Panc1 (cell line): ENCODE measurements at regions not wholly inside any gene's neighbourhood (a gene's known extent, or its start where the extent isn't known, plus 50 kb on each side); places are given as distances from the start of the nearest gene placed in this dataset.

ENCODE experiments used
- ATAC-seq: fragments of 200-7000 bp; cut with Tn5 transposase; 2 replicates; pipeline ENCODE4 v1.9.1; 2020; ENCODE audit warnings: mild to moderate bottlenecking, moderate library complexity
- BruUV-seq: library from RNA; stranded (reverse); fragments of 400-500 nt; replicated peaks from 2 replicates; lab custom pipeline; 2021; lab: Mats Ljungman, UMichigan
- CTCF ChIA-PET: fragments of 300-600 bp; sonication (Branson Sonifier 250); formaldehyde crosslinking; loops from one replicate; lab custom pipeline; 2022; ENCODE audit warnings: antibody characterized with exemption; lab: Charles Lee
- POLR2A ChIA-PET: fragments of 300-600 bp; sonication (Branson Sonifier 250); formaldehyde crosslinking; loops from one replicate; lab custom pipeline; 2022; ENCODE audit warnings: antibody characterized with exemption; lab: Charles Lee
- DNase-seq: peaks from one replicate; pipeline ENCODE4 v3.0.0-alpha.2; 2010; ENCODE audit warnings: low read depth, low spot score
- H3K27ac ChIP-seq: 2 replicates; pipeline ENCODE4 v1.5.1; 2011; ENCODE audit warnings: mild to moderate bottlenecking, low read length, inconsistent platforms
- H3K27me3 ChIP-seq: fragments of 200-500 bp; sonication (Bioruptor generic); 2 replicates; pipeline ENCODE4 v1.6.0; 2014; ENCODE audit warnings: low read length, inconsistent platforms; ENCODE audit not compliant: control insufficient read depth, insufficient read depth
- H3K36me3 ChIP-seq: fragments of 200-500 bp; sonication (Bioruptor generic); 2 replicates; pipeline ENCODE4 v1.5.1; 2014; ENCODE audit warnings: inconsistent platforms, mild to moderate bottlenecking, low read length, moderate library complexity; ENCODE audit not compliant: control insufficient read depth, insufficient read depth
- H3K4me1 ChIP-seq: 2 replicates; pipeline ENCODE4 v1.5.1; 2011; ENCODE audit warnings: inconsistent platforms, mild to moderate bottlenecking, low read length, moderate library complexity; ENCODE audit not compliant: control insufficient read depth, insufficient read depth
- H3K4me3 ChIP-seq, 2 experiments: 2 replicates each; pipeline ENCODE4 v1.5.1; 2011 to 2012; ENCODE audit warnings: low read depth in 2 of 2, low read length in 2 of 2, mild to moderate bottlenecking in 2 of 2, inconsistent platforms in 1 of 2, moderate library complexity in 1 of 2
- H3K9me3 ChIP-seq: fragments of 200-500 bp; sonication (Bioruptor generic); 2 replicates; pipeline ENCODE4 v1.5.1; 2014; ENCODE audit warnings: low read depth, mild to moderate bottlenecking, inconsistent platforms, low read length, moderate library complexity; ENCODE audit not compliant: control insufficient read depth, insufficient read depth
- POLR2AphosphoS5 ChIP-seq: IDR thresholded peaks from 2 replicates; pipeline ENCODE4 v1.6.1; 2012; ENCODE audit warnings: mild to moderate bottlenecking, low read depth, low read length, moderate library complexity
- REST ChIP-seq, 2 experiments: IDR thresholded peaks; 2 replicates each; pipeline ENCODE4 v1.6.1; 2011 to 2012; ENCODE audit warnings: low read depth in 2 of 2, control low read depth in 1 of 2, low read length in 1 of 2, mild to moderate bottlenecking in 1 of 2, moderate library complexity in 1 of 2; ENCODE audit not compliant: insufficient read depth in 1 of 2
- SIN3A ChIP-seq: IDR thresholded peaks from 2 replicates; pipeline ENCODE4 v1.6.1; 2012; ENCODE audit warnings: low read depth, mild to moderate bottlenecking, low read length, moderate library complexity, borderline replicate concordance; ENCODE audit not compliant: insufficient read depth
- TCF7L2 ChIP-seq: IDR thresholded peaks from 2 replicates; pipeline ENCODE4 v1.6.1; 2011; ENCODE audit warnings: mild to moderate bottlenecking, low read depth, low read length, inconsistent platforms
- in situ Hi-C: cut with HindIII; loops from 2 replicates; pipeline ENCODE4 v1.10.0; 2016; ENCODE audit warnings: low sequenced_read_pairs, low pct_unique_long_range_greater_than_20kb
- intact Hi-C: fragments of 100-400 bp; cut with micrococcal nuclease; formaldehyde crosslinking; loops from one replicate; pipeline ENCODE4 v1.10.0; 2022; ENCODE audit not compliant: unreplicated experiment
- TF ChIP-seq, protein P1 (sequence below): fragments of 450-650 bp; IDR thresholded peaks from 2 replicates; pipeline ENCODE4 v1.5.1; 2017; ENCODE audit warnings: mild to moderate bottlenecking

DNA sequence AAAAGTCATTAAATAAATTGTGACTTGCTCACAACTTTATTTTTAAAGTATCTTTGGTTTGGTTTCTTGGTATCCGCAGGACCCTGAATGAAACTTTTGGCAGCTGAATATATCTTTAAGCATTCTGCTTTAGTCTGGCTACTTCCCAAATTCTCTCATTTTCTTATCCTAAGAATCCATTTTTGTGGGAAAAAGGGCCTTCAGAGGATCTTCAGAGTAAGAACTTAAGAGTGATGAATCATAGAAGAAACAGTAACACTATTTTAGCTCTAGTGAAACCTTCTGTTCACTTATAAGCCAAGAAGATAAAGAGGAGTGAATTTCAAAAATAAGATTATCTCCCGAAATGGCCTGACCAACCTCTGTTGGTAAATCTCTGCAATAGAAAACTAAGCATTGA lies 540.6 kb upstream of the MAGEB18 start:
- Histone ChIP-seq H3K36me3 (no peaks in the 10 kb centered on the region), H3K27ac (no peak overlapping the region), H3K4me1 (no peaks in the 10 kb centered on the region), H3K27me3 (no peaks in the 10 kb centered on the region), H3K4me3 (no peak overlapping the region), H3K9me3 (no peaks in the 10 kb centered on the region)
- in situ Hi-C loops (no loop called here), intact Hi-C loops (no loop called here)
- CTCF ChIA-PET: no interaction called here
- ATAC-seq (no peak), DNase-seq (no peak)
- BruUV-seq: no TSS peak
- POLR2A ChIA-PET: no interaction called here
- TF ChIP-seq TCF7L2 (no peak), POLR2AphosphoS5 (no peak), REST (IDR thresholded peaks at IDR 0.05; ENCODE audit: insufficient read depth in 1 of 2, low read depth in 2 of 2, low read length in 1 of 2) (no peak), SIN3A (no peak)
- TF ChIP-seq, protein P1, sequence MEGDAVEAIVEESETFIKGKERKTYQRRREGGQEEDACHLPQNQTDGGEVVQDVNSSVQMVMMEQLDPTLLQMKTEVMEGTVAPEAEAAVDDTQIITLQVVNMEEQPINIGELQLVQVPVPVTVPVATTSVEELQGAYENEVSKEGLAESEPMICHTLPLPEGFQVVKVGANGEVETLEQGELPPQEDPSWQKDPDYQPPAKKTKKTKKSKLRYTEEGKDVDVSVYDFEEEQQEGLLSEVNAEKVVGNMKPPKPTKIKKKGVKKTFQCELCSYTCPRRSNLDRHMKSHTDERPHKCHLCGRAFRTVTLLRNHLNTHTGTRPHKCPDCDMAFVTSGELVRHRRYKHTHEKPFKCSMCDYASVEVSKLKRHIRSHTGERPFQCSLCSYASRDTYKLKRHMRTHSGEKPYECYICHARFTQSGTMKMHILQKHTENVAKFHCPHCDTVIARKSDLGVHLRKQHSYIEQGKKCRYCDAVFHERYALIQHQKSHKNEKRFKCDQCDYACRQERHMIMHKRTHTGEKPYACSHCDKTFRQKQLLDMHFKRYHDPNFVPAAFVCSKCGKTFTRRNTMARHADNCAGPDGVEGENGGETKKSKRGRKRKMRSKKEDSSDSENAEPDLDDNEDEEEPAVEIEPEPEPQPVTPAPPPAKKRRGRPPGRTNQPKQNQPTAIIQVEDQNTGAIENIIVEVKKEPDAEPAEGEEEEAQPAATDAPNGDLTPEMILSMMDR: no peak

- ATAC-seq (no peak), DNase-seq (no peak)
- TF ChIP-seq REST (IDR thresholded peaks at IDR 0.05; ENCODE audit: insufficient read depth in 1 of 2, low read depth in 2 of 2, low read length in 1 of 2): no peak
- TF ChIP-seq POLR2AphosphoS5: no peak
- TF ChIP-seq TCF7L2: no peak
- Histone ChIP-seq H3K27me3 (no peaks in the 10 kb centered on the region), H3K4me1 (no peaks in the 10 kb centered on the region), H3K9me3 (no peaks in the 10 kb centered on the region), H3K4me3 (no peak overlapping the region), H3K36me3 (no peaks in the 10 kb centered on the region), H3K27ac (no peak overlapping the region)
- CTCF ChIA-PET: no interaction called here
- intact Hi-C loops (no loop called here), in situ Hi-C loops (no loop called here)
- BruUV-seq: no TSS peak
- POLR2A ChIA-PET: no interaction called here
These were observed 539.1 kb upstream of the MAGEB18 start for GRCh38 chrX:25599061-25599460.
